Smooth muscle cell (in vitro differentiated cells): ENCODE measurements at regions not wholly inside any gene's neighbourhood (a gene's known extent, or its start where the extent isn't known, plus 50 kb on each side); places are given as distances from the start of the nearest gene placed in this dataset.

Source experiments
- DNase-seq: peaks from one replicate; lab custom pipeline; 2025; ENCODE audit not compliant: unreplicated experiment; lab: John Stamatoyannopoulos, UW
- H2AFZ ChIP-seq: fragments of 200-600 bp; sonication (generic); 2 replicates; pipeline ENCODE4 v1.6.0; 2016; ENCODE audit warnings: antibody characterized with exemption, low read depth, mild to moderate bottlenecking
- H3F3A ChIP-seq: fragments of 200-600 bp; sonication (generic); 2 replicates; pipeline ENCODE4 v1.6.0; 2017; ENCODE audit warnings: antibody characterized with exemption, low read depth
- H3K27ac ChIP-seq: fragments of 200-600 bp; sonication (generic); 2 replicates; pipeline ENCODE4 v1.5.1; 2016; ENCODE audit warnings: low read depth, mild to moderate bottlenecking
- H3K27me3 ChIP-seq: fragments of 200-600 bp; sonication (generic); 2 replicates; pipeline ENCODE4 v1.6.1; 2016; ENCODE audit warnings: low read depth, mild to moderate bottlenecking
- H3K36me3 ChIP-seq: fragments of 200-600 bp; sonication (generic); 2 replicates; pipeline ENCODE4 v1.5.1; 2016; ENCODE audit warnings: low read depth
- H3K4me1 ChIP-seq: fragments of 200-600 bp; sonication (generic); 2 replicates; pipeline ENCODE4 v1.5.1; 2016; ENCODE audit warnings: low read depth
- H3K4me2 ChIP-seq: fragments of 200-600 bp; sonication (generic); 2 replicates; pipeline ENCODE4 v1.6.0; 2016; ENCODE audit warnings: mild to moderate bottlenecking
- H3K4me3 ChIP-seq: fragments of 200-600 bp; sonication (generic); 2 replicates; pipeline ENCODE4 v1.5.1; 2016; ENCODE audit warnings: mild to moderate bottlenecking
- H3K79me2 ChIP-seq: fragments of 200-600 bp; sonication (generic); 2 replicates; pipeline ENCODE4 v1.6.0; 2016; ENCODE audit warnings: low read depth, mild to moderate bottlenecking
- H3K9ac ChIP-seq: fragments of 200-600 bp; sonication (generic); 2 replicates; pipeline ENCODE4 v1.6.0; 2016; ENCODE audit warnings: low read depth
- H3K9me3 ChIP-seq: fragments of 200-600 bp; sonication (generic); replicated peaks from 2 replicates; pipeline ENCODE4 v1.5.1; 2016; ENCODE audit warnings: low read depth
- H4K20me1 ChIP-seq: fragments of 200-600 bp; sonication (generic); 2 replicates; pipeline ENCODE4 v1.6.0; 2016; ENCODE audit warnings: low read depth
- WGBS: methylation state at CpG from one replicate; pipeline ENCODE4 v1.1.7; 2016; ENCODE audit warnings: low lambda C conversion rate; 5-methylcytosine and 5-hydroxymethylcytosine counted together
- TF ChIP-seq, protein P1 (sequence below): fragments of 200-600 bp; sonication (generic); IDR thresholded peaks from 2 replicates; pipeline ENCODE4 v1.5.1; 2017; ENCODE audit warnings: borderline replicate concordance, mild to moderate bottlenecking, antibody characterized with exemption; ENCODE audit not compliant: insufficient read depth, poor library complexity, severe bottlenecking

DNA sequence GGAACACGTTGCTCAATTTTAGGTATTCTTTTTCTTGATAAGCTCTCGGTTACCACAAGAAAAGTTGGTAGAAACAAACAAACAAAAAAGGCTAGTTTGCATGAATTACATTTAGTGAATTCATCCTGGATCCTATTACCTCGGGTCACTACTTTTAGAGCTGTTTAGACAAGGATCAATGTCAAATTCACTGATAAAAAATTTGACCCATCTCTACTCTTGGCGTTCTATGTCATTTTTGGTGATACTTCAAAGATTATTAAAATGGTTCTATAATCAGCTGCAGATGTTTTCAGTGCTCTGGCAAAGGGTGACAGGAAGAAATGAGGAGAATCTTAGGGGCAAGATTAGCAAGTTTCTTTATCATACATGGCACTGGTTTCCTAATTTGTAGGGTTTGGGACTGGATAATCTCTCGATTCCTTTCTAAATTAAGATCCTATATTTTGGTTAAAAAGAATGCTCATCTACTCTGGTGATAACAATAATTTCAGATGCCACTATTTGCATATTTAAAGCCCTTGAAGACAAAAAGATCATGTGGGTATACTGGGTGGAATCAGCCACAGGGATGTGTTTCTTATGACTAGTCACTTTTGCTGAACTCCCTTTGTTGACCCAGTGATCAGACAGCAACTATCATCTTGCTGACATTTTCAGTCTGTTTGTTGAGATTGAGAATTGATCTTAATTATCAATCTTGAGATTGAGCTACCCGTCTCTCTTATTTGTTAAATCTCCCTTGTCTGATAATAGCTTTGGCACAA lies 442.9 kb downstream of the AASDHPPT start:
- no peak overlapping the region for H2AFZ ChIP-seq
- no peak overlapping the region for H3K27ac ChIP-seq
- 90% methylated on average over 6 of the region's 6 CpGs for WGBS

GRCh38 chr11:106520920-106521319 lies 443.5 kb downstream of the AASDHPPT start:
- no peaks in the 10 kb centered on the region for H3K79me2 ChIP-seq
- TF ChIP-seq, protein P1, sequence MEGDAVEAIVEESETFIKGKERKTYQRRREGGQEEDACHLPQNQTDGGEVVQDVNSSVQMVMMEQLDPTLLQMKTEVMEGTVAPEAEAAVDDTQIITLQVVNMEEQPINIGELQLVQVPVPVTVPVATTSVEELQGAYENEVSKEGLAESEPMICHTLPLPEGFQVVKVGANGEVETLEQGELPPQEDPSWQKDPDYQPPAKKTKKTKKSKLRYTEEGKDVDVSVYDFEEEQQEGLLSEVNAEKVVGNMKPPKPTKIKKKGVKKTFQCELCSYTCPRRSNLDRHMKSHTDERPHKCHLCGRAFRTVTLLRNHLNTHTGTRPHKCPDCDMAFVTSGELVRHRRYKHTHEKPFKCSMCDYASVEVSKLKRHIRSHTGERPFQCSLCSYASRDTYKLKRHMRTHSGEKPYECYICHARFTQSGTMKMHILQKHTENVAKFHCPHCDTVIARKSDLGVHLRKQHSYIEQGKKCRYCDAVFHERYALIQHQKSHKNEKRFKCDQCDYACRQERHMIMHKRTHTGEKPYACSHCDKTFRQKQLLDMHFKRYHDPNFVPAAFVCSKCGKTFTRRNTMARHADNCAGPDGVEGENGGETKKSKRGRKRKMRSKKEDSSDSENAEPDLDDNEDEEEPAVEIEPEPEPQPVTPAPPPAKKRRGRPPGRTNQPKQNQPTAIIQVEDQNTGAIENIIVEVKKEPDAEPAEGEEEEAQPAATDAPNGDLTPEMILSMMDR: no peak
- no peak for DNase-seq
- H3K4me1 ChIP-seq: no peaks in the 10 kb centered on the region
- no peak overlapping the region for H2AFZ ChIP-seq
- no peak overlapping the region for H3K9ac ChIP-seq
- no peak overlapping the region for H3K27ac ChIP-seq
- no peak overlapping the region for H3K4me3 ChIP-seq
- H3F3A ChIP-seq: no peaks in the 10 kb centered on the region
- H4K20me1 ChIP-seq: no peaks in the 10 kb centered on the region
- H3K36me3 ChIP-seq: no peaks in the 10 kb centered on the region
- H3K4me2 ChIP-seq: no peak overlapping the region
- H3K27me3 ChIP-seq: no peaks in the 10 kb centered on the region
- no peaks in the 10 kb centered on the region for H3K9me3 ChIP-seq
- WGBS: 92% methylated on average over 1 of the region's 1 CpG

More for the DNA sequence above, 442.9 kb downstream of the AASDHPPT start:
- H3K4me1 ChIP-seq: no peaks in the 10 kb centered on the region
- no peaks in the 10 kb centered on the region for H3K9me3 ChIP-seq
- no peak overlapping the region for H3K9ac ChIP-seq
- no peaks in the 10 kb centered on the region for H3K27me3 ChIP-seq
- no peaks in the 10 kb centered on the region for H3F3A ChIP-seq
- H3K36me3 ChIP-seq: no peaks in the 10 kb centered on the region
- no peak for DNase-seq
- TF ChIP-seq, protein P1: no peak
- no peak overlapping the region for H3K4me2 ChIP-seq
- no peaks in the 10 kb centered on the region for H4K20me1 ChIP-seq
- no peaks in the 10 kb centered on the region for H3K79me2 ChIP-seq
- H3K4me3 ChIP-seq: no peak overlapping the region

GRCh38 chr11:106523171-106523570 lies 445.7 kb downstream of the AASDHPPT start:
- no peak for DNase-seq
- Histone ChIP-seq H3K79me2 (no peaks in the 10 kb centered on the region), H3K9me3 (no peaks in the 10 kb centered on the region), H3K9ac (no peak overlapping the region), H3K4me1 (no peaks in the 10 kb centered on the region), H3F3A (no peaks in the 10 kb centered on the region), H3K27ac (no peak overlapping the region), H3K4me2 (no peak overlapping the region), H4K20me1 (no peaks in the 10 kb centered on the region), H3K27me3 (no peaks in the 10 kb centered on the region), H2AFZ (no peak overlapping the region), H3K4me3 (no peak overlapping the region), H3K36me3 (no peaks in the 10 kb centered on the region)
- WGBS: 88% methylated on average over 2 of the region's 2 CpGs
- TF ChIP-seq, protein P1: no peak

DNA sequence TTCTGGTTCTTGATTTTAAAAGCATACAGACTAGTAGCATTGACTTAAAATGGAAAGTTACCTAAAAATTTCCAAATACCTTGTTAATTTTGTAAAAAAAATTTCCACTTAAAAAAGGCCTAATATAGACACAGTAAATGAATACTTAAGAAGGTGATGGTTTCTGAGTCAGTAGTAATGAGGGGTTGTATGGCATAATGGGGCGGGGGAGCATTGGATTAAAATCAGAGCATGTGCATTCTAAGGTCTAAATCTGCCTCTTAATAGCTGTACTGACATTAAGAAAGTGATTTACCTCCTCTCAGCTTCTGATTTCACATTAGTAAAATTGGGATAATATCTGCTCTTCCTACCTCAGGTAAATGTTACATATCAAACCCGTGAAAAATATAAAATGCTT lies 446.5 kb downstream of the AASDHPPT start:
- Histone ChIP-seq H3K9ac (no peak overlapping the region), H3F3A (no peaks in the 10 kb centered on the region), H3K36me3 (no peaks in the 10 kb centered on the region), H3K79me2 (no peaks in the 10 kb centered on the region), H3K4me2 (no peak overlapping the region), H3K27ac (no peak overlapping the region), H3K4me3 (no peak overlapping the region), H2AFZ (no peak overlapping the region), H3K27me3 (no peaks in the 10 kb centered on the region), H3K9me3 (no peaks in the 10 kb centered on the region), H3K4me1 (no peaks in the 10 kb centered on the region), H4K20me1 (no peaks in the 10 kb centered on the region)
- WGBS: 92% methylated on average over 2 of the region's 2 CpGs
- TF ChIP-seq, protein P1: no peak
- DNase-seq: no peak
